Activated CD4-positive, alpha-beta memory T cell treated with anti-CD3 and anti-CD28 coated beads for 36 hours (primary cell): ENCODE measurements at regions not wholly inside any gene's neighbourhood (a gene's known extent, or its start where the extent isn't known, plus 50 kb on each side); places are given as distances from the start of the nearest gene placed in this dataset.

Source experiments
- CTCF ChIA-PET: fragments of 350-600 bp; sonication (Branson Sonifier 250); formaldehyde crosslinking; loops from one replicate; lab custom pipeline; 2021; ENCODE audit warnings: antibody characterized with exemption, inconsistent platforms; lab: Charles Lee
- POLR2A ChIA-PET: fragments of 350-600 bp; sonication (Branson Sonifier 250); formaldehyde crosslinking; loops from one replicate; lab custom pipeline; 2021; ENCODE audit warnings: antibody characterized with exemption; lab: Charles Lee
- DNase-seq: peaks from one replicate; pipeline ENCODE4 v3.0.0-alpha.2; 2020
- H3K27ac Mint-ChIP-seq: one replicate; pipeline ENCODE4 v1.8.0; 2021; ENCODE audit warnings: mixed read lengths
- H3K27me3 Mint-ChIP-seq: one replicate; pipeline ENCODE4 v1.8.0; 2021; ENCODE audit warnings: mixed read lengths
- H3K36me3 Mint-ChIP-seq: one replicate; pipeline ENCODE4 v1.8.0; 2021; ENCODE audit warnings: mixed read lengths
- H3K4me1 Mint-ChIP-seq: one replicate; pipeline ENCODE4 v1.8.0; 2021; ENCODE audit warnings: low read depth, mixed read lengths
- H3K4me3 Mint-ChIP-seq: one replicate; pipeline ENCODE4 v1.8.0; 2021; ENCODE audit warnings: mild to moderate bottlenecking, mixed read lengths
- H3K9me3 Mint-ChIP-seq: one replicate; pipeline ENCODE4 v1.8.0; 2021; ENCODE audit warnings: mixed read lengths
- intact Hi-C: fragments of 100-400 bp; cut with micrococcal nuclease; formaldehyde crosslinking; loops from one replicate; pipeline ENCODE4 v1.15.1; 2023

- Mint-ChIP-seq H3K4me1 (no peaks in the 10 kb centered on the region), H3K4me3 (no peak overlapping the region), H3K36me3 (no peaks in the 10 kb centered on the region), H3K27ac (no peak overlapping the region), H3K27me3 (no peaks in the 10 kb centered on the region), H3K9me3 (no peaks in the 10 kb centered on the region)
- ChIA-PET POLR2A (no interaction called here), CTCF (no interaction called here)
- intact Hi-C loops, result no loop called here
- DNase-seq, result no peak
Observed at GRCh38 chr3:182397164-182397563, 396.1 kb upstream of the ATP11B start.

GRCh38 chr3:182399978-182400737 lies 393.1 kb upstream of the ATP11B start:
- intact Hi-C loops, result no loop called here
- no peak overlapping the region for H3K4me3 Mint-ChIP-seq
- POLR2A ChIA-PET, result no interaction called here

GRCh38 chr3:182400838-182401237 lies 392.5 kb upstream of the ATP11B start:
- H3K9me3 Mint-ChIP-seq, result no peaks in the 10 kb centered on the region
- H3K27me3 Mint-ChIP-seq, result no peaks in the 10 kb centered on the region
- intact Hi-C loops, result no loop called here
- no peaks in the 10 kb centered on the region for H3K4me1 Mint-ChIP-seq
- no peak overlapping the region for H3K27ac Mint-ChIP-seq
- ChIA-PET CTCF (interaction anchor here (0.6 kb wide), 1 partner anchor 94 kb away, joined by 3 read pairs; no protein-coding TSS in a partner anchor), POLR2A (no interaction called here)
- no peaks in the 10 kb centered on the region for H3K36me3 Mint-ChIP-seq
- H3K4me3 Mint-ChIP-seq, result no peak overlapping the region
- DNase-seq, result no peak

More at GRCh38 chr3:182399978-182400737, 393.1 kb upstream of the ATP11B start:
- H3K4me1 Mint-ChIP-seq, result no peaks in the 10 kb centered on the region
- H3K36me3 Mint-ChIP-seq, result no peaks in the 10 kb centered on the region
- DNase-seq, result no peak
- H3K9me3 Mint-ChIP-seq, result no peaks in the 10 kb centered on the region
- CTCF ChIA-PET, result no interaction called here
- H3K27ac Mint-ChIP-seq, result no peak overlapping the region
- no peaks in the 10 kb centered on the region for H3K27me3 Mint-ChIP-seq

GRCh38 chr3:182404031-182404430 lies 389.3 kb upstream of the ATP11B start:
- Mint-ChIP-seq H3K27ac (no peak overlapping the region), H3K9me3 (no peaks in the 10 kb centered on the region), H3K4me3 (no peak overlapping the region), H3K4me1 (no peaks in the 10 kb centered on the region), H3K27me3 (no peaks in the 10 kb centered on the region), H3K36me3 (no peaks in the 10 kb centered on the region)
- ChIA-PET CTCF (interaction anchor here (0.7 kb wide), 1 partner anchor 10 kb away, joined by 4 read pairs; no protein-coding TSS in a partner anchor), POLR2A (no interaction called here)
- intact Hi-C loops, result no loop called here
- DNase-seq, result no peak

GRCh38 chr3:182405759-182406158 lies 387.5 kb upstream of the ATP11B start:
- Mint-ChIP-seq H3K27ac (no peak overlapping the region), H3K36me3 (no peaks in the 10 kb centered on the region), H3K4me1 (no peaks in the 10 kb centered on the region), H3K27me3 (no peaks in the 10 kb centered on the region), H3K4me3 (no peak overlapping the region), H3K9me3 (no peaks in the 10 kb centered on the region)
- intact Hi-C loops, result no loop called here
- CTCF ChIA-PET, result no interaction called here
- POLR2A ChIA-PET, result no interaction called here
- no peak for DNase-seq

- intact Hi-C loops, result no loop called here
- no peaks in the 10 kb centered on the region for H3K36me3 Mint-ChIP-seq
- H3K4me1 Mint-ChIP-seq, result no peaks in the 10 kb centered on the region
- ChIA-PET POLR2A (no interaction called here), CTCF (no interaction called here)
- H3K4me3 Mint-ChIP-seq, result no peak overlapping the region
- no peak for DNase-seq
- no peaks in the 10 kb centered on the region for H3K9me3 Mint-ChIP-seq
- H3K27ac Mint-ChIP-seq, result no peak overlapping the region
- H3K27me3 Mint-ChIP-seq, result no peaks in the 10 kb centered on the region
Observed at GRCh38 chr3:182406786-182407185, 386.5 kb upstream of the ATP11B start.

- Mint-ChIP-seq H3K4me1 (no peaks in the 10 kb centered on the region), H3K4me3 (no peak overlapping the region), H3K36me3 (no peaks in the 10 kb centered on the region), H3K27ac (no peak overlapping the region), H3K27me3 (no peaks in the 10 kb centered on the region), H3K9me3 (no peaks in the 10 kb centered on the region)
- no peak for DNase-seq
- CTCF ChIA-PET, result no interaction called here
- POLR2A ChIA-PET, result no interaction called here
- intact Hi-C loops, result no loop called here
Observed at GRCh38 chr3:182410051-182410450, 383.3 kb upstream of the ATP11B start.

- Mint-ChIP-seq H3K27me3 (no peaks in the 10 kb centered on the region), H3K9me3 (no peaks in the 10 kb centered on the region), H3K4me3 (no peak overlapping the region), H3K27ac (no peak overlapping the region), H3K4me1 (no peaks in the 10 kb centered on the region), H3K36me3 (no peaks in the 10 kb centered on the region)
- ChIA-PET CTCF (no interaction called here), POLR2A (no interaction called here)
- no peak for DNase-seq
- intact Hi-C loops, result no loop called here
Observed at GRCh38 chr3:182412066-182412465, 381.2 kb upstream of the ATP11B start.

- Mint-ChIP-seq H3K27me3 (no peaks in the 10 kb centered on the region), H3K4me1 (no peaks in the 10 kb centered on the region), H3K9me3 (no peaks in the 10 kb centered on the region), H3K4me3 (no peak overlapping the region), H3K27ac (no peak overlapping the region), H3K36me3 (no peaks in the 10 kb centered on the region)
- ChIA-PET CTCF (no interaction called here), POLR2A (no interaction called here)
- DNase-seq, result no peak
- intact Hi-C loops, result no loop called here
Observed at GRCh38 chr3:182413061-182413460, 380.2 kb upstream of the ATP11B start.

- Mint-ChIP-seq H3K4me1 (no peaks in the 10 kb centered on the region), H3K27ac (no peak overlapping the region), H3K27me3 (no peaks in the 10 kb centered on the region), H3K36me3 (no peaks in the 10 kb centered on the region), H3K9me3 (no peaks in the 10 kb centered on the region), H3K4me3 (no peak overlapping the region)
- POLR2A ChIA-PET, result no interaction called here
- intact Hi-C loops, result no loop called here
- no peak for DNase-seq
- CTCF ChIA-PET, result no interaction called here
Observed at GRCh38 chr3:182413682-182414081, 379.6 kb upstream of the ATP11B start.

GRCh38 chr3:182414586-182414985 lies 378.7 kb upstream of the ATP11B start:
- H3K36me3 Mint-ChIP-seq, result no peaks in the 10 kb centered on the region
- POLR2A ChIA-PET, result no interaction called here
- intact Hi-C loops, result no loop called here
- CTCF ChIA-PET, result interaction anchor here (0.6 kb wide), 1 partner anchor 11 kb away, joined by 4 read pairs; no protein-coding TSS in a partner anchor
- no peak overlapping the region for H3K27ac Mint-ChIP-seq
- H3K4me3 Mint-ChIP-seq, result no peak overlapping the region
- H3K27me3 Mint-ChIP-seq, result no peaks in the 10 kb centered on the region
- DNase-seq, result no peak
- no peaks in the 10 kb centered on the region for H3K4me1 Mint-ChIP-seq
- H3K9me3 Mint-ChIP-seq, result no peaks in the 10 kb centered on the region

- CTCF ChIA-PET, result no interaction called here
- Mint-ChIP-seq H3K27ac (no peak overlapping the region), H3K9me3 (no peaks in the 10 kb centered on the region), H3K4me1 (no peaks in the 10 kb centered on the region), H3K27me3 (no peaks in the 10 kb centered on the region), H3K36me3 (no peaks in the 10 kb centered on the region), H3K4me3 (no peak overlapping the region)
- no peak for DNase-seq
- POLR2A ChIA-PET, result no interaction called here
- intact Hi-C loops, result no loop called here
Observed at GRCh38 chr3:182420741-182421140, 372.6 kb upstream of the ATP11B start.

GRCh38 chr3:182424006-182424405 lies 369.3 kb upstream of the ATP11B start:
- ChIA-PET CTCF (no interaction called here), POLR2A (no interaction called here)
- intact Hi-C loops, result no loop called here
- no peak overlapping the region for H3K27ac Mint-ChIP-seq
- no peaks in the 10 kb centered on the region for H3K4me1 Mint-ChIP-seq
- no peak for DNase-seq
- H3K27me3 Mint-ChIP-seq, result no peaks in the 10 kb centered on the region
- H3K4me3 Mint-ChIP-seq, result no peak overlapping the region
- no peaks in the 10 kb centered on the region for H3K9me3 Mint-ChIP-seq
- no peaks in the 10 kb centered on the region for H3K36me3 Mint-ChIP-seq
